ENCODE measurements at regions not wholly inside any gene's neighbourhood (a gene's known extent, or its start where the extent isn't known, plus 50 kb on each side); places are given as distances from the start of the nearest gene placed in this dataset.

- H3K4me2 ChIP-seq (ENCODE audit: low read depth, low read length, poor library complexity, severe bottlenecking), result no peak overlapping the region
- no peaks in the 10 kb centered on the region for H3K79me2 ChIP-seq (ENCODE audit: insufficient read depth, low read length)
These were observed 227.2 kb upstream of the CRIM1 start for GRCh38 chr2:36128359-36128758.

GRCh38 chr2:36125702-36126101, 229.9 kb upstream of the CRIM1 start:
- H3F3A ChIP-seq (ENCODE audit: insufficient read depth), result no peaks in the 10 kb centered on the region
- H3K36me3 ChIP-seq (ENCODE audit: low read length), result no peaks in the 10 kb centered on the region
- no peak overlapping the region for H3K4me2 ChIP-seq (ENCODE audit: low read depth, low read length, poor library complexity, severe bottlenecking)
- H3K27ac ChIP-seq (ENCODE audit: low read depth, low read length), result no peak overlapping the region
- H3K4me3 ChIP-seq (ENCODE audit: insufficient read depth, low read length, poor library complexity, severe bottlenecking), result no peak overlapping the region
- no peak for TF ChIP-seq CTCF (IDR thresholded peaks at IDR 0.05; ENCODE audit: insufficient read depth, low read length, poor library complexity, severe bottlenecking)
- TF ChIP-seq EZH2phosphoT487 (conservative IDR thresholded peaks at IDR 0.05; ENCODE audit: low read length), result no peak
- H3K9ac ChIP-seq (ENCODE audit: low read length), result no peak overlapping the region
- no peaks in the 10 kb centered on the region for H3K9me3 ChIP-seq (ENCODE audit: insufficient read depth, low read length)
- no peaks in the 10 kb centered on the region for H3K9me2 ChIP-seq (replicated peaks; ENCODE audit: insufficient read depth, low read length)
- H2AFZ ChIP-seq (ENCODE audit: low read depth, low read length, severe bottlenecking), result no peak overlapping the region
- no peaks in the 10 kb centered on the region for H3K79me2 ChIP-seq (ENCODE audit: insufficient read depth, low read length)
- no peaks in the 10 kb centered on the region for H3K27me3 ChIP-seq (ENCODE audit: low read length)
- H4K20me1 ChIP-seq (ENCODE audit: low read depth, low read length), result no peaks in the 10 kb centered on the region

More at GRCh38 chr2:36128359-36128758, 227.2 kb upstream of the CRIM1 start:
- Histone ChIP-seq H3K27me3 (ENCODE audit: low read length) (no peaks in the 10 kb centered on the region), H3K9me3 (ENCODE audit: insufficient read depth, low read length) (no peaks in the 10 kb centered on the region), H3K36me3 (ENCODE audit: low read length) (no peaks in the 10 kb centered on the region), H3K9me2 (replicated peaks; ENCODE audit: insufficient read depth, low read length) (no peaks in the 10 kb centered on the region), H4K20me1 (ENCODE audit: low read depth, low read length) (no peaks in the 10 kb centered on the region), H3F3A (ENCODE audit: insufficient read depth) (no peaks in the 10 kb centered on the region), H3K9ac (ENCODE audit: low read length) (no peak overlapping the region), H3K27ac (ENCODE audit: low read depth, low read length) (no peak overlapping the region), H3K4me3 (ENCODE audit: insufficient read depth, low read length, poor library complexity, severe bottlenecking) (no peak overlapping the region), H2AFZ (ENCODE audit: low read depth, low read length, severe bottlenecking) (no peak overlapping the region)
- TF ChIP-seq EZH2phosphoT487 (conservative IDR thresholded peaks at IDR 0.05; ENCODE audit: low read length) (no peak), CTCF (IDR thresholded peaks at IDR 0.05; ENCODE audit: insufficient read depth, low read length, poor library complexity, severe bottlenecking) (no peak)

GRCh38 chr2:36123995-36124394, 231.6 kb upstream of the CRIM1 start:
- Histone ChIP-seq H3K4me2 (ENCODE audit: low read depth, low read length, poor library complexity, severe bottlenecking) (no peak overlapping the region), H3K9ac (ENCODE audit: low read length) (no peak overlapping the region), H3K9me2 (replicated peaks; ENCODE audit: insufficient read depth, low read length) (no peaks in the 10 kb centered on the region), H2AFZ (ENCODE audit: low read depth, low read length, severe bottlenecking) (no peak overlapping the region), H3F3A (ENCODE audit: insufficient read depth) (no peaks in the 10 kb centered on the region), H3K36me3 (ENCODE audit: low read length) (no peaks in the 10 kb centered on the region), H3K27ac (ENCODE audit: low read depth, low read length) (no peak overlapping the region), H3K27me3 (ENCODE audit: low read length) (no peaks in the 10 kb centered on the region), H4K20me1 (ENCODE audit: low read depth, low read length) (no peaks in the 10 kb centered on the region), H3K4me3 (ENCODE audit: insufficient read depth, low read length, poor library complexity, severe bottlenecking) (no peak overlapping the region), H3K9me3 (ENCODE audit: insufficient read depth, low read length) (no peaks in the 10 kb centered on the region), H3K79me2 (ENCODE audit: insufficient read depth, low read length) (no peaks in the 10 kb centered on the region)
- no peak for TF ChIP-seq CTCF (IDR thresholded peaks at IDR 0.05; ENCODE audit: insufficient read depth, low read length, poor library complexity, severe bottlenecking)
- TF ChIP-seq EZH2phosphoT487 (conservative IDR thresholded peaks at IDR 0.05; ENCODE audit: low read length), result no peak

Data from SU-DHL-6 (cell line).